RWPE1 (cell line): ENCODE measurements at regions not wholly inside any gene's neighbourhood (a gene's known extent, or its start where the extent isn't known, plus 50 kb on each side); places are given as distances from the start of the nearest gene placed in this dataset.

ENCODE experiments used
- CTCF ChIA-PET: fragments of 350-600 bp; sonication (Branson Sonifier 250); formaldehyde crosslinking; extraction: SDS; loops from one replicate; lab custom pipeline; 2021; lab: Yijun Ruan, JAX
- POLR2A ChIA-PET: fragments of 400-600 bp; formaldehyde crosslinking; extraction: SDS; loops from one replicate; lab custom pipeline; 2020; ENCODE audit warnings: antibody characterized with exemption; ENCODE audit not compliant: low non-redundant PET; lab: Yijun Ruan, JAX
- DNase-seq: peaks from one replicate; pipeline ENCODE4 v3.0.0; 2012; ENCODE audit warnings: low spot score
- H3K27ac ChIP-seq: fragments of 450-650 bp; 2 replicates; pipeline ENCODE4 v1.5.1; 2017
- CTCF ChIP-seq: fragments of 450-650 bp; conservative IDR thresholded peaks from 2 replicates; pipeline ENCODE4 v1.5.1; 2017; ENCODE audit warnings: low read depth, mild to moderate bottlenecking

DNA sequence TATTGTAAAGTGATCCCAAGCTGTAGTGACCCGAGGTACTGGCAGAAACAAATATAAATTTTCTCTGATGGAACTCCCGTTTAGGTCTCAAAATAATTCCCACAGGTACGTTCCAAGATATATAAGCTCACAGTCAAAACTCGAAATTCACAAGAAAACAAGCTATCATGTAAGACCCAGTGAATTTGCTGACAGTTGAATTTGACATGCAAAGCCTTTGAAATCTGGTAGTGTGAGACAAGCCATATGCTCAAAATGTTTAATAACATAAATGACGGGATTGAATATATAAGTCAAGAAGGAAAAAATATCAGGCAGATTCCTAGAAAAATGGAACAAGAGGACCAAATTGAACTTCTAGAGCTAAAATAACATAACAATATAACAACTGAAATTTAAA is 252.8 kb downstream of the TMA16 start:
- CTCF ChIA-PET, result no interaction called here

GRCh38 chr4:163747886-163748285 is 253.4 kb downstream of the TMA16 start:
- no peak for TF ChIP-seq CTCF
- ChIA-PET POLR2A (no interaction called here), CTCF (no interaction called here)
- no peak overlapping the region for H3K27ac ChIP-seq
- DNase-seq, result no peak

More for the DNA sequence above, 252.8 kb downstream of the TMA16 start:
- TF ChIP-seq CTCF, result no peak
- no peak overlapping the region for H3K27ac ChIP-seq
- DNase-seq, result no peak
- POLR2A ChIA-PET, result no interaction called here

GRCh38 chr4:163748449-163748848 is 254.0 kb downstream of the TMA16 start:
- TF ChIP-seq CTCF, result no peak
- ChIA-PET POLR2A (no interaction called here), CTCF (interaction anchor here (1.3 kb wide), 1 partner anchor 193 kb away, joined by 4 read pairs; no protein-coding TSS in a partner anchor)
- peak; percentile 39 for DNase-seq
- no peak overlapping the region for H3K27ac ChIP-seq

- peak; percentile 4 for DNase-seq
- ChIA-PET POLR2A (no interaction called here), CTCF (interaction anchor here (0.5 to 1.4 kb wide), 4 partner anchors 58 to 200 kb away, joined by 3 to 4 read pairs (median 4); no protein-coding TSS in a partner anchor)
- no peak overlapping the region for H3K27ac ChIP-seq
- TF ChIP-seq CTCF, result no peak
Observed at GRCh38 chr4:163755013-163755412, 260.5 kb downstream of the TMA16 start.

- no peak for TF ChIP-seq CTCF
- ChIA-PET POLR2A (no interaction called here), CTCF (interaction anchor here (0.6 kb wide), 2 partner anchors 61 to 974 kb away, joined by 3 to 5 read pairs; no protein-coding TSS in a partner anchor)
- DNase-seq, result no peak
- H3K27ac ChIP-seq, result no peak overlapping the region
Observed at GRCh38 chr4:163757219-163757618, 262.7 kb downstream of the TMA16 start.

- ChIA-PET CTCF (interaction anchor here (0.6 to 1.4 kb wide), 2 partner anchors 208 to 974 kb away, joined by 3 to 4 read pairs; no protein-coding TSS in a partner anchor), POLR2A (no interaction called here)
Observed at GRCh38 chr4:163758032-163758431, 263.5 kb downstream of the TMA16 start.

More at GRCh38 chr4:163758032-163758431, 263.5 kb downstream of the TMA16 start:
- H3K27ac ChIP-seq, result no peak overlapping the region
- no peak for DNase-seq
- TF ChIP-seq CTCF, result no peak
